ENCODE measurements at regions not wholly inside any gene's neighbourhood (a gene's known extent, or its start where the extent isn't known, plus 50 kb on each side); places are given as distances from the start of the nearest gene placed in this dataset.

GRCh38 chr2:194086129-194086528, 1570.9 kb upstream of the SLC39A10 start:
- H4K20me1 ChIP-seq (replicated peaks in 1 of 2; ENCODE audit: control insufficient read depth in 1 of 2, insufficient read depth in 2 of 2, low read length in 2 of 2): no peaks in the 10 kb centered on the region
- peaks cover 0 to 2% (median under 1%) of the 10 kb centered on the region in 4 experiments; a peak in 1 of 7 replicates for H3K4me1 ChIP-seq (replicated peaks in 1 of 4; ENCODE audit: control insufficient read depth in 3 of 4, insufficient read depth in 4 of 4, low read length in 3 of 4)
- DNase-seq (ENCODE audit: low read depth in 1 of 2, low spot score in 2 of 2) (no peak), FAIRE-seq (no peak)
- H2BK12ac ChIP-seq (ENCODE audit: low read depth, low read length): no peak overlapping the region
- H2BK5ac ChIP-seq (ENCODE audit: low read depth, low read length): no peak overlapping the region
- no peaks in the 10 kb centered on the region for H3K79me2 ChIP-seq (ENCODE audit: control insufficient read depth in 1 of 2, insufficient read depth in 2 of 2, low read length in 2 of 2)
- H3K14ac ChIP-seq (ENCODE audit: insufficient read length): no peak overlapping the region
- H2AFZ ChIP-seq (ENCODE audit: low read length): 0 out of 2 replicates have a peak overlapping the region, but pooled peaks have one; percentile 32
- no peak overlapping the region for H3K27ac ChIP-seq (ENCODE audit: low read depth, low read length)
- 92% methylated on average over 1 of the region's 1 CpG; no CpG with 5 or more reads in 1 of the 2 experiments for WGBS, 2 experiments (ENCODE audit: extremely low coverage in 1 of 2, insufficient coverage in 1 of 2, insufficient read length in 1 of 2, insufficient replicate concordance in 2 of 2, low coverage in 1 of 2, low lambda C conversion rate in 2 of 2, missing lambda C conversion rate in 1 of 2)
- no peaks in the 10 kb centered on the region for H3K27me3 ChIP-seq (replicated peaks in 1 of 4; ENCODE audit: control insufficient read depth in 3 of 4, extremely low read depth in 1 of 4, insufficient read depth in 3 of 4, low read length in 3 of 4)
- H2BK20ac ChIP-seq (ENCODE audit: low read length): no peak overlapping the region
- H4K5ac ChIP-seq (ENCODE audit: insufficient read length, low read depth, low read length): no peak overlapping the region
- CTCF ChIA-PET (ENCODE audit: partially characterized antibody): no interaction called here
- no peak overlapping the region for H3K4ac ChIP-seq (replicated peaks; ENCODE audit: insufficient read length, low read depth, low read length)
- H3K23me2 ChIP-seq (ENCODE audit: low read depth, low read length): no peaks in the 10 kb centered on the region
- H2AK5ac ChIP-seq (ENCODE audit: low read depth, low read length): no peak overlapping the region
- H4K91ac ChIP-seq (replicated peaks; ENCODE audit: insufficient read length, low read length): no peak overlapping the region
- POLR2A ChIA-PET (ENCODE audit: partially characterized antibody): no interaction called here
- no peak overlapping the region for H3K4me2 ChIP-seq (ENCODE audit: insufficient read depth in 1 of 2, low read depth in 2 of 2, low read length in 2 of 2)
- H3K56ac ChIP-seq (replicated peaks; ENCODE audit: insufficient read length, low read depth, low read length): no peak overlapping the region
- H3K4me3 ChIP-seq (ENCODE audit: extremely low read depth in 1 of 4, insufficient read depth in 2 of 4, low read depth in 3 of 4, low read length in 4 of 4): no peak overlapping the region
- TF ChIP-seq EP300 (IDR thresholded peaks at IDR 0.05; ENCODE audit: borderline replicate concordance in 1 of 2, low read depth in 2 of 2, low read length in 2 of 2) (no peak), YY1 (IDR thresholded peaks at IDR 0.05; ENCODE audit: low read depth, low read length) (no peak), ATF2 (IDR thresholded peaks at IDR 0.05; ENCODE audit: low read length) (no peak), JUN (IDR thresholded peaks at IDR 0.05; ENCODE audit: low read depth, low read length) (no peak), CHD2 (IDR thresholded peaks at IDR 0.05; ENCODE audit: low read length) (no peak), SUZ12 (IDR thresholded peaks at IDR 0.05; ENCODE audit: low read length) (no peak)
- H3K9ac ChIP-seq (replicated peaks in 1 of 4; ENCODE audit: extremely low read depth in 1 of 4, low read depth in 3 of 4, low read length in 3 of 4): no peak overlapping the region
- H3K18ac ChIP-seq (ENCODE audit: extremely low read depth, low read length): no peak overlapping the region
- H3K23ac ChIP-seq (ENCODE audit: insufficient read length): no peak overlapping the region
- H3K9me3 ChIP-seq (ENCODE audit: insufficient read depth in 2 of 2, low read depth in 1 of 2, low read length in 1 of 2): peaks cover 0 to 7% of the 10 kb centered on the region in 2 experiments; a peak in 1 of 4 replicates
- H2BK15ac ChIP-seq (ENCODE audit: low read length): no peak overlapping the region
- H4K8ac ChIP-seq (ENCODE audit: extremely low read depth, insufficient read depth, low read length): no peak overlapping the region
- no peaks in the 10 kb centered on the region for H3K36me3 ChIP-seq (ENCODE audit: control insufficient read depth in 2 of 4, insufficient read depth in 4 of 4, low read length in 3 of 4)
- H2BK120ac ChIP-seq (replicated peaks; ENCODE audit: low read depth, low read length): no peak overlapping the region
- H3K79me1 ChIP-seq (ENCODE audit: low read depth, low read length): no peaks in the 10 kb centered on the region
